Astrocyte of the cerebellum (primary cell): ENCODE measurements at regions not wholly inside any gene's neighbourhood (a gene's known extent, or its start where the extent isn't known, plus 50 kb on each side); places are given as distances from the start of the nearest gene placed in this dataset.

Source experiments
- DNase-seq: peaks from one replicate; pipeline ENCODE4 v3.0.0-alpha.2; 2011; ENCODE audit warnings: low read depth
- H3K4me3 ChIP-seq: 2 replicates; pipeline ENCODE4 v1.5.1; 2011; ENCODE audit warnings: mild to moderate bottlenecking, low read depth, low read length, moderate library complexity
- CTCF ChIP-seq: IDR thresholded peaks from 2 replicates; pipeline ENCODE4 v1.5.1; 2012; ENCODE audit warnings: low read length, low read depth, moderate library complexity, mild to moderate bottlenecking; ENCODE audit errors: missing control alignments
- in situ Hi-C: cut with HindIII; loops from 2 replicates; pipeline ENCODE4 v1.10.0; 2017; ENCODE audit warnings: low sequenced_read_pairs

GRCh38 chr12:123037791-123038190, 57.3 kb downstream of the ARL6IP4 start:
- in situ Hi-C loops = no loop called here
- no peak for TF ChIP-seq CTCF
- no peak overlapping the region for H3K4me3 ChIP-seq
- DNase-seq = no peak

- in situ Hi-C loops = no loop called here
- no peak overlapping the region for H3K4me3 ChIP-seq
- TF ChIP-seq CTCF = no peak
- no peak for DNase-seq
Observed at GRCh38 chr12:123036466-123037285, 56.2 kb downstream of the ARL6IP4 start.

- in situ Hi-C loops = no loop called here
- TF ChIP-seq CTCF = no peak
- no peak overlapping the region for H3K4me3 ChIP-seq
- no peak for DNase-seq
Observed at GRCh38 chr12:123035841-123036240, 55.4 kb downstream of the ARL6IP4 start.

GRCh38 chr12:123034865-123035264, 54.4 kb downstream of the ARL6IP4 start:
- no peak overlapping the region for H3K4me3 ChIP-seq
- no peak for TF ChIP-seq CTCF

GRCh38 chr12:123034022-123034541, 53.6 kb downstream of the ARL6IP4 start:
- in situ Hi-C loops = no loop called here
- H3K4me3 ChIP-seq = no peak overlapping the region
- no peak for TF ChIP-seq CTCF
- DNase-seq = no peak

More at GRCh38 chr12:123034865-123035264, 54.4 kb downstream of the ARL6IP4 start:
- no peak for DNase-seq
- in situ Hi-C loops = no loop called here

GRCh38 chr12:123033392-123034021, 53.0 kb downstream of the ARL6IP4 start:
- in situ Hi-C loops = no loop called here
- no peak for DNase-seq
- no peak overlapping the region for H3K4me3 ChIP-seq
- no peak for TF ChIP-seq CTCF
